IMR-90 (cell line): ENCODE measurements at regions not wholly inside any gene's neighbourhood (a gene's known extent, or its start where the extent isn't known, plus 50 kb on each side); places are given as distances from the start of the nearest gene placed in this dataset.

Source experiments
- ATAC-seq: fragments of 200-7000 bp; cut with Tn5 transposase; 2 replicates; pipeline ENCODE4 v1.9.1; 2020; ENCODE audit warnings: low read depth, mild to moderate bottlenecking, moderate library complexity
- BruUV-seq: library from RNA; stranded (reverse); fragments of 400-500 nt; replicated peaks from 2 replicates; lab custom pipeline; 2021; lab: Mats Ljungman, UMichigan
- CTCF ChIA-PET: fragments of 300-600 bp; formaldehyde crosslinking; extraction: SDS; loops from one replicate; lab custom pipeline; 2021; ENCODE audit warnings: antibody characterized with exemption; lab: Yijun Ruan, JAX
- POLR2A ChIA-PET: fragments of 300-600 bp; sonication (Branson Sonifier 250); formaldehyde crosslinking; loops from one replicate; lab custom pipeline; 2022; ENCODE audit warnings: antibody characterized with exemption; ENCODE audit not compliant: unreplicated experiment; lab: Charles Lee
- DNase-seq: peaks from one replicate; pipeline ENCODE4 v3.0.0; 2013
- H2AFZ ChIP-seq: replicated peaks from 2 replicates; pipeline ENCODE3; 2013; ENCODE audit warnings: low read length, mild to moderate bottlenecking; ENCODE audit not compliant: poor library complexity
- H2AK5ac ChIP-seq: 2 replicates; pipeline ENCODE4 v1.6.1; 2013; ENCODE audit warnings: low read depth, low read length, inconsistent platforms
- H2AK9ac ChIP-seq: replicated peaks from 2 replicates; pipeline ENCODE3; 2013; ENCODE audit warnings: mild to moderate bottlenecking, low read depth, low read length, moderate library complexity; ENCODE audit not compliant: poor library complexity
- H2BK120ac ChIP-seq: 2 replicates; pipeline ENCODE4 v1.6.1; 2013; ENCODE audit warnings: low read depth, low read length, inconsistent platforms
- H2BK15ac ChIP-seq: 3 replicates; pipeline ENCODE4 v1.6.1; 2013; ENCODE audit warnings: low read depth, low read length, inconsistent platforms
- H2BK20ac ChIP-seq: 2 replicates; pipeline ENCODE4 v1.6.1; 2013; ENCODE audit warnings: low read depth, mild to moderate bottlenecking, inconsistent platforms, low read length, moderate library complexity
- H2BK5ac ChIP-seq: 2 replicates; pipeline ENCODE4 v1.6.1; 2013; ENCODE audit warnings: mild to moderate bottlenecking, low read depth, low read length, inconsistent platforms; ENCODE audit not compliant: poor library complexity, severe bottlenecking
- H3K14ac ChIP-seq: replicated peaks from 2 replicates; pipeline ENCODE4 v1.6.1; 2013; ENCODE audit warnings: low read depth, low read length, inconsistent platforms
- H3K18ac ChIP-seq: 2 replicates; pipeline ENCODE4 v1.6.1; 2013; ENCODE audit warnings: low read depth, low read length, control low read depth
- H3K23ac ChIP-seq: 2 replicates; pipeline ENCODE4 v1.6.1; 2013; ENCODE audit warnings: low read depth, low read length, inconsistent platforms
- H3K27ac ChIP-seq: 2 replicates; pipeline ENCODE4 v1.5.1; 2013; ENCODE audit warnings: mild to moderate bottlenecking, control low read depth, low read length; ENCODE audit not compliant: insufficient read depth
- H3K27me3 ChIP-seq: 2 replicates; pipeline ENCODE4 v1.6.1; 2013; ENCODE audit warnings: low read length; ENCODE audit not compliant: control insufficient read depth, insufficient read depth
- H3K36me3 ChIP-seq: 2 replicates; pipeline ENCODE4 v1.6.1; 2013; ENCODE audit warnings: low read length, mixed read lengths; ENCODE audit not compliant: control insufficient read depth, insufficient read depth
- H3K4ac ChIP-seq: 2 replicates; pipeline ENCODE4 v1.6.1; 2013; ENCODE audit warnings: low read depth, low read length, inconsistent platforms
- H3K4me1 ChIP-seq: 2 replicates; pipeline ENCODE4 v1.6.1; 2013; ENCODE audit warnings: low read length, mixed read lengths; ENCODE audit not compliant: control insufficient read depth, insufficient read depth
- H3K4me2 ChIP-seq: 2 replicates; pipeline ENCODE4 v1.6.1; 2013; ENCODE audit warnings: low read depth, mild to moderate bottlenecking, control low read depth, low read length, moderate library complexity
- H3K4me3 ChIP-seq: 2 replicates; pipeline ENCODE4 v1.5.1; 2013; ENCODE audit warnings: low read depth, mild to moderate bottlenecking, control low read depth, low read length, moderate library complexity; ENCODE audit not compliant: insufficient read depth
- H3K56ac ChIP-seq: 2 replicates; pipeline ENCODE4 v1.6.1; 2013; ENCODE audit warnings: low read length, inconsistent platforms; ENCODE audit not compliant: insufficient read depth; ENCODE audit errors: extremely low read depth
- H3K79me1 ChIP-seq, 2 experiments: 2 replicates each; pipeline ENCODE4 v1.6.1; 2013; ENCODE audit warnings: low read length in 2 of 2, inconsistent platforms in 1 of 2, low read depth in 1 of 2
- H3K9ac ChIP-seq: 2 replicates; pipeline ENCODE4 v1.6.1; 2013; ENCODE audit warnings: low read depth, low read length, control low read depth
- H3K9me1 ChIP-seq: 2 replicates; pipeline ENCODE4 v1.6.1; 2013; ENCODE audit warnings: low read length, inconsistent platforms; ENCODE audit not compliant: insufficient read depth
- H3K9me3 ChIP-seq: 2 replicates; pipeline ENCODE4 v1.6.1; 2013; ENCODE audit warnings: low read length; ENCODE audit not compliant: control insufficient read depth, insufficient read depth
- H4K20me1 ChIP-seq: 2 replicates; pipeline ENCODE4 v1.6.1; 2013; ENCODE audit warnings: low read length, inconsistent platforms; ENCODE audit not compliant: insufficient read depth
- H4K5ac ChIP-seq: 2 replicates; pipeline ENCODE4 v1.6.1; 2013; ENCODE audit warnings: mild to moderate bottlenecking, low read depth, low read length, control low read depth
- H4K8ac ChIP-seq, 2 experiments: 2 replicates each; pipeline ENCODE4 v1.6.1; 2013; ENCODE audit warnings: low read depth in 2 of 2, low read length in 2 of 2, control low read depth in 1 of 2, inconsistent platforms in 1 of 2
- H4K91ac ChIP-seq: 2 replicates; pipeline ENCODE4 v1.6.1; 2013; ENCODE audit warnings: low read depth, low read length, inconsistent platforms; ENCODE audit not compliant: insufficient read depth
- RAD21 ChIP-seq: IDR thresholded peaks from 2 replicates; pipeline ENCODE4 v1.6.1; 2012; ENCODE audit warnings: low read length, improper control_type of control experiment
- WGBS, 2 experiments: methylation state at CpG; one replicate each; pipeline versions ENCODE4 v1.1.5 to v1.1.7; 2013; ENCODE audit warnings: missing lambda C conversion rate in 2 of 2; ENCODE audit not compliant: insufficient read length in 1 of 2; ENCODE audit errors: extremely low coverage in 2 of 2; 5-methylcytosine and 5-hydroxymethylcytosine counted together
- dilution Hi-C: fragments of 300-500 bp; cut with HindIII; formaldehyde crosslinking; loops from one replicate; pipeline ENCODE4 v1.14.3; 2018; ENCODE audit warnings: low sequenced_read_pairs; ENCODE audit not compliant: unreplicated experiment
- in situ Hi-C: fragments of 300-500 bp; cut with MboI; formaldehyde crosslinking; loops from 3 replicates; pipeline ENCODE4 v1.14.3; 2019; ENCODE audit warnings: low sequenced_read_pairs, inconsistent platforms, mixed read lengths
- intact Hi-C: fragments of 100-400 bp; cut with micrococcal nuclease; formaldehyde crosslinking; loops from 2 replicates; pipeline ENCODE4 v1.10.0; 2022

DNA sequence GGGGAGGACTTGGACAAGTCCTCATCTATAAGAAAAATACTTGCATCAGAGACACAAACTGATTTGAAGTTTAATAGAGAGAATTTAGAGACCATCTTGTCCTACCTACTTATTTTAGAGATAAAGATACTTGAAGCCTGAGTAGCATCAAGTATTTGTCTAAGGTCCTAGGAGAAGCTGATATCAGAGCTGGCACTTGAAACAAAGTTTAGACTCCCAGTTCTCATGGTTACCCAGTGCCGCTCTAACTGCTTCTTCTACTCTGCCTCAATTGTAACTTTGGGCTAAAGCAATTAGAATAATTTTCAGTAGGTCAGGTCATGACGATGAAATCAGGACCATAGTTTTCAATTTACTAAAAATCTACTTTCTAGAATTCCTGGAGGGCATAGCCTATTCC, 123.9 kb upstream of the CADPS start:
- Histone ChIP-seq H4K8ac (no peak overlapping the region), H2BK15ac (no peak overlapping the region), H2BK20ac (no peak overlapping the region), H4K20me1 (no peaks in the 10 kb centered on the region), H2BK5ac (no peak overlapping the region), H3K18ac (no peak overlapping the region), H4K5ac (no peak overlapping the region), H3K4me1 (no peaks in the 10 kb centered on the region), H3K56ac (no peak overlapping the region), H3K14ac (no peak overlapping the region), H3K36me3 (no peaks in the 10 kb centered on the region), H2BK120ac (no peak overlapping the region), H3K23ac (no peak overlapping the region), H3K4me3 (no peak overlapping the region), H3K9ac (no peak overlapping the region), H3K4ac (no peak overlapping the region), H2AK9ac (no peak overlapping the region), H2AFZ (no peak overlapping the region), H3K9me3 (peaks cover 8% of the 10 kb centered on the region), H3K79me1 (no peaks in the 10 kb centered on the region), H3K9me1 (no peaks in the 10 kb centered on the region), H4K91ac (no peak overlapping the region), H3K27me3 (no peaks in the 10 kb centered on the region), H3K27ac (no peak overlapping the region), H3K4me2 (no peak overlapping the region), H2AK5ac (no peak overlapping the region)
- TF ChIP-seq RAD21 = no peak
- POLR2A ChIA-PET = no interaction called here
- DNase-seq (no peak), ATAC-seq (no peak)
- whole genome bisulfite sequencing, 2 experiments = no CpG with 5 or more reads among the region's 2 CpGs
- dilution Hi-C loops = no loop called here
- intact Hi-C loops = no loop called here
- no TSS peak for BruUV-seq
- CTCF ChIA-PET = interaction anchor here (0.6 kb wide), 1 partner anchor 21 kb away, joined by 6 read pairs; no protein-coding TSS in a partner anchor
- in situ Hi-C loops = no loop called here
